HUES6 (cell line): ENCODE measurements at regions not wholly inside any gene's neighbourhood (a gene's known extent, or its start where the extent isn't known, plus 50 kb on each side); places are given as distances from the start of the nearest gene placed in this dataset.
"Not testable (repeated sequence)": the region's sequence is repeated elsewhere in the genome, so short reads cannot be mapped to it uniquely, and the experiment has no call there.

Source experiments
- H3K27ac ChIP-seq: 2 replicates; pipeline ENCODE4 v1.7.0; 2013; ENCODE audit warnings: low read depth, mild to moderate bottlenecking, low read length, inconsistent platforms
- H3K27me3 ChIP-seq: 2 replicates; pipeline ENCODE4 v1.6.1; 2013; ENCODE audit warnings: low read length; ENCODE audit not compliant: control insufficient read depth, insufficient read depth
- H3K36me3 ChIP-seq: 2 replicates; pipeline ENCODE4 v1.6.1; 2013; ENCODE audit warnings: low read length; ENCODE audit not compliant: control insufficient read depth, insufficient read depth
- H3K4me1 ChIP-seq: 2 replicates; pipeline ENCODE4 v1.6.1; 2013; ENCODE audit warnings: low read length; ENCODE audit not compliant: control insufficient read depth, insufficient read depth
- H3K4me3 ChIP-seq: 2 replicates; pipeline ENCODE4 v1.5.1; 2013; ENCODE audit warnings: low read depth, low read length
- H3K9ac ChIP-seq: one replicate; pipeline ENCODE4 v1.6.1; 2013; ENCODE audit warnings: mild to moderate bottlenecking, low read length
- H3K9me3 ChIP-seq: 2 replicates; pipeline ENCODE4 v1.6.1; 2013; ENCODE audit warnings: low read depth, low read length; ENCODE audit not compliant: control insufficient read depth, insufficient read depth

DNA sequence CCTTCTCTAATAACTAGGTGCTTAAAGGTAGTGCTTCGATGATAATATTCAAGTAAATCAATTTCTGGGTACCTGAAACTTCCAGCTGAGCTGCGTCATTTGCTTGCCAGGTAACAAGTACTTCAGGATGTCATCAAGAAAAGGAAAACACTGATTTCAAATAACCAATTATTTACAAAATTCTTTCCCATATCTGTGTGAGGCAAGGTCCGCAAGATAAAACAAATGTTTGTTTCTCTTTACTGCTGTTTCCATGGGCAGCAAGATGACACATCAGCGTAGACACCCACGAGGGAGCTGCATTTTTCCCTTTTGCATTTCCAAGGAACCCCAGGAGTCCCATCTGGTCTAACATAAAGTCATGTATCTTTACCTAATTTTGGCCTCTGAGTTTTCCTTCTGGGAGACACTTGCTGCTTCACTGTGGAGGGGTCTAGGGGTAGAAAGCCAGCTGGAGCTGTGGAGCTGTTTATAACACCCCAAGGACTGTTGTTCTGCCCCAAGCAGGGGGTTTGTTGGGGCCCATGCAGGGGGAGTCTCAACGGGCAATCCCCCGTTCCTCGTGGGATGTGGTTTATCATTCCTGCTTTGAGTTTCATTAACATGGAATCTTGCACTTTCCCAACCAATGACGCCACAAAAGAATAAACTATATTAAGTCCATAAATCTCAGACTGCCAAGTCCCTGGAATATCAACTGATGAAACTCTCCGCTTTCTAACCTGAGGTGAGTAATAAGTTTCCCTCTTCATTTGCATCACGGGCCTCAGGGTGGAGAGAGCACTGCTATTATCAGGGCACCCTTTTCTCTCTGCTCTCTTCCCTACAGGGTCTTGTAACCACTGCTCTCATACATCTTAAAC, 112.8 kb upstream of the PELI2 start:
- H3K9ac ChIP-seq: peak overlapping the region; percentile 23
- no peak overlapping the region for H3K4me3 ChIP-seq

DNA sequence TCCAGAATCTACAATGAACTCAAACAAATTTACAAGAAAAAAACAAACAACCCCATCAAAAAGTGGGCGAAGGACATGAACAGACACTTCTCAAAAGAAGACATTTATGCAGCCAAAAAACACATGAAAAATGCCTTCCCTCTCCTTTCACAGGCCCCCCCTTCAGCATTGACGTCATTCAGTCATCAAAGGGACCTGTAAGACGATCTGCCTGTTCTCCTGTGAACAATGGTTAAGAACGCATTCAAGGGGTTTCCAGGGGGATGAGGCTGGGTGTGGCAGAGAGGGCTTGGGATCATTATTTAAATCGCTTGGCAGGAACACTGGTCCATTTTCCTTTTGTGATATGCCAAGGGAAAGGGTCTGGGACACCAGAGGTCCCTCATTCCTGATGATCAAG, 110.7 kb upstream of the PELI2 start:
- peaks cover 17% of the 10 kb centered on the region for H3K4me1 ChIP-seq
- not testable (repeated sequence) for H3K27ac ChIP-seq, H3K9ac ChIP-seq, H3K4me3 ChIP-seq, H3K27me3 ChIP-seq, H3K36me3 ChIP-seq
- peaks cover 10% of the 10 kb centered on the region for H3K9me3 ChIP-seq

More for the DNA sequence above, 112.8 kb upstream of the PELI2 start:
- Histone ChIP-seq H3K4me1 (peaks cover 17% of the 10 kb centered on the region), H3K9me3 (peaks cover 10% of the 10 kb centered on the region), H3K27me3 (no peaks in the 10 kb centered on the region), H3K27ac (peak overlapping the region; percentile 27; the same call in 1 of the 2 replicates), H3K36me3 (no peaks in the 10 kb centered on the region)

DNA sequence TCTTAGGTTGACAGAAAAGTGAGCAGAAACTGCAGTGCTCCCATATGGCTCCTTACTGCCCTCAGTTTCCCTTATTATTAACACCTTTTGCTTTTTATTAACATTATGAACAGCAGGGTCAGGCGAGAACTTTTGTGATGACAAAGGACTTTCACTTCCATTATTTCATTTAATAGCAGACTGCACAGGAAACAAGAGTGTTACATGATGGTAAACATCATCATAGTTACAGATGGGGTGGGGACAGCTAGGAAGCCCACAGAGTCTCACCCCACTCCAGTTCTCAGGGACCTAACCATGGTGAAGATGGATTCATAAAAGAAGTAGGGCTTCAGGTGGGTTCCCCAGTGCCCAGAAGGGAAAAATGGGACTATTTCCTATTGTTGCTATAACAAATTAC, 110.1 kb upstream of the PELI2 start:
- Histone ChIP-seq H3K9me3 (peaks cover 10% of the 10 kb centered on the region), H3K27ac (no peak overlapping the region), H3K9ac (no peak overlapping the region), H3K4me3 (no peak overlapping the region), H3K27me3 (no peaks in the 10 kb centered on the region), H3K4me1 (peaks cover 17% of the 10 kb centered on the region), H3K36me3 (no peaks in the 10 kb centered on the region)

DNA sequence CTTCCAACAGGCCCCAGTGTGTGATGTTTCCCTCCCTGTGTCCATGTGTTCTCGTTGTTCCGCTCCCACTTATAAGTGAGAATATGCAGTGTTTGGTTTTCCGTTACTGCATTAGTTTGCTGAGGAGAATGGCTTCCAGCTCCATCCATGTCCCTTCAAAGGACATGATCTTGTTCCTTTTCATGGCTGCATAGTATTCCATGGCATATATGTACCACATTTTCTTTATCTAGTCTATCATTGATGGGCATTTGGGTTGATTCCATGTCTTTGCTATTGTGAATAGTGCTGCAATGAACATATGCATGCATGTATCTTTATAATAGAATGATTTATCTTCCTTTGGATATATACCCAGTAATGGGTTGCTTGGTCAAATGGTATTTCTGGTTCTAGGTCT, 109.5 kb upstream of the PELI2 start:
- Histone ChIP-seq H3K4me1 (peaks cover 17% of the 10 kb centered on the region), H3K9me3 (peaks cover 10% of the 10 kb centered on the region)
- not testable (repeated sequence) for H3K36me3 ChIP-seq, H3K9ac ChIP-seq, H3K4me3 ChIP-seq, H3K27ac ChIP-seq, H3K27me3 ChIP-seq

DNA sequence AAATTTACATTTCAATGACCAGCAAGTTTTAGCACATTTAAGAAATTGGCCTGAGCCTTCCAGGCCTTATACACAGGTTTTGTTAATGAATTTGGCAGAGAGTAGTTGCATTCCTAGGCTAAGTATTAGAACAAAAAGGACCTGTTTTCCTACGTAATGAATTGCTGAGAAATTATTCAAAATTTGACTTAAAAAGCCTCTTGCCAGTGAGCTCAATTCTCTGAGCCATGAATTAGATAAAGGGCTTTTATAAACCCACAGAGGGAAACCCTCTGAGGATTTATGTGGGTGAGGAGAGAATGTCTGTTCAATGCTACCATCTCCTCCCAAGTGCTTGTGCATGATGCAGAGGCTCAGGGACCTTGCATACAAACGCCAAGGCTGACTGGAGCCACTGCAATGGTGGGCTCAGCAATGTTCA, 94.5 kb upstream of the PELI2 start:
- H3K27me3 ChIP-seq: no peaks in the 10 kb centered on the region
- no peak overlapping the region for H3K27ac ChIP-seq
- H3K4me3 ChIP-seq: no peak overlapping the region
- no peaks in the 10 kb centered on the region for H3K4me1 ChIP-seq
- peaks cover 10% of the 10 kb centered on the region; the same call in 1 of the 2 replicates for H3K9me3 ChIP-seq
- H3K36me3 ChIP-seq: no peaks in the 10 kb centered on the region
- no peak overlapping the region for H3K9ac ChIP-seq

DNA sequence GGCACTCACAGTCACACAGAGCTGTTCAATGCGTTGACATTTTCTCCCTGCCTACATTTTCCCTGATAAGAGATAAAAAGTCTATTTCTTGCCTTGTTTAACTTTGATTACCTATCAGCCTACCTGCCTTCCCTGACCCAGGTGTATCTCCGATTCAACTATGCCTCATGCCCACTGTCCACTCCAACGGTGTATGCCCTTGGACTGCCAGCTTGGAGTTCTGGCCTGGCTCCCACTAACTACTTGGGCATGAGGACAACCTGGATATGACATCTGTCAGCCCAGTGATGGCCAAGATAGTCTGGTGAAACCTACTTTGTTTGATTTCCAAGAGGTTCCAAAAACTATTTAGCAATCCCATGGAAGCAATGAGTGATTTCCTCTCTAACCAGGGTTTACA, 93.0 kb upstream of the PELI2 start:
- Histone ChIP-seq H3K27ac (no peak overlapping the region), H3K4me3 (no peak overlapping the region), H3K27me3 (no peaks in the 10 kb centered on the region), H3K4me1 (no peaks in the 10 kb centered on the region), H3K36me3 (no peaks in the 10 kb centered on the region), H3K9ac (no peak overlapping the region), H3K9me3 (peaks cover 5% of the 10 kb centered on the region; the same call in 1 of the 2 replicates)

DNA sequence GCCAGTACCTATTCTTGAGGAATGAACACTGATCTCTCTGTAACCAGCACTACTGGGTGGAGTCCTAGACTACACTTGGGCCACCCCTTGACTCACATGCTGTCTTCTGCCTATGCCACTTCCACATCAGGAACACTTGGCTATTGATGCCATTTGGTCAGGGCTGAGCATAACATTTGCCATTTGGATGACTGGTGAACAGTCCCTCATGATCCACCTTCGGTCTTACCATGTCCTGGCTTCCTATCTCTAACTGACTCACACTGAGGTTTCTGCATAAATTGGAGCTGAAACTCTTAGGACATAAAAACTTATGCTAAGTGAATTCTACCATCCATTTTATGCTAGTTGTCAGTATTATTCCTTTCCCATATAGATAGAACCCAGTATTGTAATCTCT, 91.7 kb upstream of the PELI2 start:
- Histone ChIP-seq H3K9ac (no peak overlapping the region), H3K36me3 (no peaks in the 10 kb centered on the region), H3K9me3 (no peaks in the 10 kb centered on the region), H3K27me3 (no peaks in the 10 kb centered on the region), H3K4me1 (no peaks in the 10 kb centered on the region), H3K4me3 (no peak overlapping the region), H3K27ac (no peak overlapping the region)

DNA sequence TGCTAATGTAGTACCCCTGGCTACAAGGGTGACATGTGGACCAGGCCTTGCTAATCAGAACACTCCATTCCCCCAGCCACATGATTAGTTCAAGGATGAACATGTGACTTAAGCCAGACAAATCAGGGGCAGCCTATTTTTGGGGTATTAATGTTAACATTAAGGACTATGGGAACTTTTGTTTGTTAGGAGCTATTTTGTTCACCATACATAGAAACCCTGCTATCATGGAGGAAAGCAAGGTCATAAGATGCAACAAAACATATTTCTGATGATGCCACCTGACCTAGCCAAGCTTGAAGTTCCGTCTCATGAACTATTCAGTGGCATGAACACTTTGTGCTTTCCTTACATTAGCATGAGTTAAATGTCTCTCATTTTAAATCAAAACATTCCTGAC, 90.8 kb upstream of the PELI2 start:
- no peaks in the 10 kb centered on the region for H3K4me1 ChIP-seq
- no peak overlapping the region for H3K4me3 ChIP-seq
- no peaks in the 10 kb centered on the region for H3K36me3 ChIP-seq
- H3K27me3 ChIP-seq: no peaks in the 10 kb centered on the region
- H3K9ac ChIP-seq: no peak overlapping the region
- no peaks in the 10 kb centered on the region for H3K9me3 ChIP-seq
- no peak overlapping the region for H3K27ac ChIP-seq

DNA sequence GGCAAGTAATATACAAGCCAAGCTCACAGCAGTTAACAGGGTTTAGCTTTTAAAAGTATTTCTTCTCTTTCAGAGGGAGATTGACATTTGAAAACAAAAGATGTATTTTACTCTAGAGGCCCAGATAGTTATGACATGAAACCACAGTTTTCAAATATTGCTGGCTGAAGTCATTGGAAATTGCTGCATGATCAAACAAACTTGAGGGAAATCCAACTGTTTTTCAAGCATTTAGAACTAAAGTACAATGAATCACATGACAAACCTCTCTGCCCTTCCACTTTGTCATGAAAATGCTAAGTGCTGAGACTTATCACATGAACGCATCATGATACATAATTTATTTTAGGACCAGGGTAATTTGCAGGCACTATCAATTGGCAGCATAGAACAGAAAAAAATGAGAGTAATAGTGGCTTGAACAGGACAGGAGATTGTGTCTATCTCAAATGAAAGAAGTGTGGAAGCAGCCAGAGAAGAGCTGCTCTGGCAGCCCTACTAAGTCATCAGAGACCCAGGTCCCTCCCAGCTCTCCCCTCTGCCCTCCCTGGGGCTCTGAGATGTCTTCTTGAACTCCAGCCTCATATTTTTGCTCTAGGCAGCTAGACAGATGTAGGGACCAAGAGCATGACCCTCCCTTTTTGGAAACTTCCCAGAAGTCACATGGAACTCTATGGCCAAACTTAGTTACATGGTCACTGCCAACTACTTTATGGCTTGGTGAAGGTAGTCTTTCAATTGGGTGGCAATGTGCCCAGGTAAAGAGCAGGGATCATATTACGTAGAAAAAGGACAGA, 90.1 kb upstream of the PELI2 start:
- Histone ChIP-seq H3K4me3 (no peak overlapping the region), H3K27me3 (no peaks in the 10 kb centered on the region), H3K36me3 (no peaks in the 10 kb centered on the region)

DNA sequence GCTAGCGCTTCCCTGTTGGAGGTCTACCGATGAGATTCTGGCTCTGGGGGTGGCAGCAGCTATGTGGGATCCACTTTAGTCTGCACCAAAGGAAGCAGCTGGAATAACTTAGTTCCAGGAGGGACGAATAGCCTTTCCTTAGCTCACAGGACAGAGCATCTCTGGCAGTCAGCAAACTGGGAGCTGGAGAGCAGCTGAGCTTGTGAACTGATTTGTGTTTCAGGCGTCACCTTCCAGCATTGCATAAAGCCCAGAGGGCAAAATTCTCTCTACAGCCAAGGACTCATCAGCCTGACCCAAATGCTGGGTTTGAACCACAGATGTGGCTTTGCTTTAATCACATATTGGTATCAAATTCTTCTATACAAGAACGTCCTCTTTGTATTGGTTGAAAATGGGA, 81.9 kb upstream of the PELI2 start:
- Histone ChIP-seq H3K4me1 (peaks cover 5% of the 10 kb centered on the region; the same call in 1 of the 2 replicates), H3K4me3 (no peak overlapping the region), H3K9ac (no peak overlapping the region), H3K36me3 (no peaks in the 10 kb centered on the region), H3K27me3 (no peaks in the 10 kb centered on the region), H3K9me3 (no peaks in the 10 kb centered on the region), H3K27ac (no peak overlapping the region)

More for the DNA sequence above, 90.1 kb upstream of the PELI2 start:
- Histone ChIP-seq H3K9me3 (no peaks in the 10 kb centered on the region), H3K27ac (no peak overlapping the region), H3K9ac (no peak overlapping the region), H3K4me1 (no peaks in the 10 kb centered on the region)

DNA sequence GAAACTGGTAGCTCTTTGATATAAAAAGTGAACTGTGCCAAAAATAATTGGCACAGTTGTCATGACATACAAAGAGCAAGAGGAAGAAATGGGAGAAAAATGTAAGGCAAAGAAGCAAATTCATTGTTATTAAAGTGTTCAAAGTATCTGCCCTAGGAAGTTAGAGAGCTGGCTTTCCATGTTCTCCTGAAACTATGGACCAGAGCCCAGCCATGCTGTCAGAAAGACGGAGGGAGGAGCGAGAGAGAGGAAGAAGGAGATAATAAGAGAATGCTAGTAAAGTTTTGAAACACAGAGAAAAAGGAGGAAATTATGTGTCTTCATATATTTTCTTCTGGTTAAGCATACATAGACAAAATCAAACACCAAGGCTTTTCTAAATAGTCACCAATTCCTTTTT, 78.1 kb upstream of the PELI2 start:
- Histone ChIP-seq H3K4me1 (peaks cover 5% of the 10 kb centered on the region; the same call in 1 of the 2 replicates), H3K27me3 (no peaks in the 10 kb centered on the region), H3K9me3 (no peaks in the 10 kb centered on the region), H3K27ac (no peak overlapping the region), H3K36me3 (no peaks in the 10 kb centered on the region), H3K4me3 (no peak overlapping the region), H3K9ac (no peak overlapping the region)
